HepG2 (cell line): ENCODE measurements at regions not wholly inside any gene's neighbourhood (a gene's known extent, or its start where the extent isn't known, plus 50 kb on each side); places are given as distances from the start of the nearest gene placed in this dataset.

Experiments
- ATAC-seq: fragments of 200-7000 bp; cut with Tn5 transposase; 3 replicates; pipeline ENCODE4 v1.9.1; 2020; ENCODE audit warnings: mild to moderate bottlenecking, moderate library complexity
- BruUV-seq: library from RNA; stranded (reverse); fragments of 400-500 nt; replicated peaks from 2 replicates; lab custom pipeline; 2021; lab: Mats Ljungman, UMichigan
- CTCF ChIA-PET: fragments of 300-600 bp; formaldehyde crosslinking; extraction: SDS; loops from one replicate; lab custom pipeline; 2021; ENCODE audit warnings: low total read pairs, inconsistent platforms, low intra/inter-chr PET ratio; lab: Yijun Ruan, JAX
- POLR2A ChIA-PET: fragments of 350-600 bp; sonication (Branson Sonifier 250); formaldehyde crosslinking; loops from one replicate; lab custom pipeline; 2020; ENCODE audit warnings: antibody characterized with exemption, inconsistent platforms; lab: Yijun Ruan, JAX
- DNase-seq: peaks from one replicate; pipeline ENCODE4 v3.0.0-alpha.2; 2015; ENCODE audit warnings: low spot score
- FAIRE-seq: peaks from 3 replicates; lab custom pipeline; 2011; peaks lifted over from hg19 to GRCh38; lab: Jason Lieb, UNC
- H2AFZ ChIP-seq: one replicate; pipeline ENCODE4 v1.6.1; 2011; ENCODE audit warnings: low read length, inconsistent platforms
- H3K27ac ChIP-seq: fragments of 300-600 bp; 3 replicates; pipeline ENCODE4 v1.8.0; 2011; ENCODE audit warnings: mixed run types, mild to moderate bottlenecking, mixed read lengths, low read length, inconsistent platforms; ENCODE audit not compliant: insufficient read depth; ENCODE audit errors: extremely low read length
- H3K27me3 ChIP-seq, 2 experiments: fragments of 200-600 bp in 1 of 2; 2 replicates in 1 of 2; 3 replicates in 1 of 2; pipeline versions ENCODE4 v1.6.0 to v1.8.0; 2011; ENCODE audit warnings: low read length in 2 of 2, mild to moderate bottlenecking in 2 of 2, moderate library complexity in 2 of 2, inconsistent platforms in 1 of 2; ENCODE audit not compliant: insufficient read depth in 2 of 2, control insufficient read depth in 1 of 2
- H3K36me3 ChIP-seq, 2 experiments: fragments of 200-600 bp in 1 of 2; replicated peaks in 1 of 2; 2 replicates in 1 of 2; 3 replicates in 1 of 2; pipeline versions ENCODE4 v1.5.1 to v1.8.0; 2011; ENCODE audit warnings: low read length in 2 of 2, inconsistent platforms in 1 of 2; ENCODE audit not compliant: insufficient read depth in 2 of 2, control insufficient read depth in 1 of 2
- H3K4me1 ChIP-seq: 2 replicates; pipeline ENCODE4 v1.5.1; 2012; ENCODE audit warnings: low read length, inconsistent platforms; ENCODE audit not compliant: insufficient read depth
- H3K4me2 ChIP-seq: 2 replicates; pipeline ENCODE4 v1.6.0; 2011; ENCODE audit warnings: low read depth, low read length, inconsistent platforms
- H3K4me3 ChIP-seq, 3 experiments: fragments of 200-600 bp in 1 of 3; sonication (generic), shearing (Covaris generic) in 1 of 3; replicated peaks in 1 of 3; 2 replicates each; pipeline ENCODE4 v1.5.1; 2011 to 2016; ENCODE audit warnings: low read length in 3 of 3, inconsistent platforms in 2 of 3, low read depth in 2 of 3, mild to moderate bottlenecking in 2 of 3, control low read depth in 1 of 3, mixed read lengths in 1 of 3; ENCODE audit not compliant: insufficient read depth in 1 of 3
- H3K79me2 ChIP-seq: one replicate; pipeline ENCODE4 v1.6.1; 2011; ENCODE audit warnings: low read length, inconsistent platforms; ENCODE audit not compliant: insufficient read depth
- H3K9ac ChIP-seq: 2 replicates; pipeline ENCODE4 v1.6.0; 2011; ENCODE audit warnings: mild to moderate bottlenecking, low read depth, low read length, inconsistent platforms; ENCODE audit not compliant: insufficient read depth
- H3K9me3 ChIP-seq: 2 replicates; pipeline ENCODE4 v1.5.1; 2012; ENCODE audit warnings: mild to moderate bottlenecking, low read length
- H4K20me1 ChIP-seq: 2 replicates; pipeline ENCODE4 v1.6.0; 2011; ENCODE audit warnings: inconsistent platforms, mild to moderate bottlenecking, low read length, moderate library complexity; ENCODE audit not compliant: insufficient read depth
- EHMT2 ChIP-seq: fragments of 200-600 bp; sonication (generic); IDR thresholded peaks from 2 replicates; pipeline ENCODE4 v1.7.0; 2017; ENCODE audit warnings: antibody characterized with exemption, low read depth, low read length, borderline replicate concordance
- ELF1 ChIP-seq: sonication (generic); formaldehyde crosslinking; IDR thresholded peaks from 2 replicates; pipeline ENCODE4 v1.4.0; 2020; ENCODE audit warnings: missing genetic modification reagents
- GTF2F1 ChIP-seq: fragments of 150-350 bp; IDR thresholded peaks from 2 replicates; pipeline ENCODE4 v1.6.1; 2014; ENCODE audit warnings: low read length
- RARG ChIP-seq: sonication (generic); formaldehyde crosslinking; IDR thresholded peaks from 2 replicates; pipeline ENCODE4 v1.4.0; 2020; ENCODE audit warnings: low read depth, mild to moderate bottlenecking, missing genetic modification reagents
- REST ChIP-seq, 2 experiments: IDR thresholded peaks; 2 replicates each; pipeline ENCODE4 v1.6.1; 2011 to 2012; ENCODE audit warnings: low read length in 2 of 2, borderline replicate concordance in 1 of 2, low read depth in 1 of 2, mild to moderate bottlenecking in 1 of 2, moderate library complexity in 1 of 2
- RNF2 ChIP-seq: fragments of 450-650 bp; conservative IDR thresholded peaks from 2 replicates; pipeline ENCODE4 v1.6.1; 2016; ENCODE audit warnings: low read depth
- ZFP36L1 ChIP-seq: sonication (generic); formaldehyde crosslinking; IDR thresholded peaks from 2 replicates; pipeline ENCODE4 v1.8.0; 2022; ENCODE audit warnings: mild to moderate bottlenecking, missing genetic modification reagents, moderate library complexity
- ZNF329 ChIP-seq: sonication (generic); formaldehyde crosslinking; IDR thresholded peaks from 2 replicates; pipeline ENCODE4 v1.9.0; 2021; ENCODE audit warnings: low read depth, mild to moderate bottlenecking, missing genetic modification reagents
- ZNF460 ChIP-seq: sonication (generic); formaldehyde crosslinking; IDR thresholded peaks from 2 replicates; pipeline ENCODE4 v1.5.1; 2020; ENCODE audit warnings: missing genetic modification reagents, mild to moderate bottlenecking, borderline replicate concordance
- ZNF619 ChIP-seq: sonication (generic); formaldehyde crosslinking; IDR thresholded peaks from 2 replicates; pipeline ENCODE4 v1.4.0; 2020; ENCODE audit warnings: mild to moderate bottlenecking, missing genetic modification reagents
- WGBS: methylation state at CpG from one replicate; pipeline ENCODE4 v1.1.6; 2017; ENCODE audit warnings: low lambda C conversion rate; 5-methylcytosine and 5-hydroxymethylcytosine counted together
- in situ Hi-C: cut with HindIII; loops from 2 replicates; pipeline ENCODE4 v1.10.0; 2017; ENCODE audit warnings: low pct_unique_long_range_greater_than_20kb; ENCODE audit not compliant: extremely low pct_ligation_motif_present
- intact Hi-C: fragments of 100-400 bp; cut with micrococcal nuclease; formaldehyde crosslinking; loops from one replicate; pipeline ENCODE4 v1.10.0; 2022; ENCODE audit not compliant: unreplicated experiment

- ATAC-seq (no peak), FAIRE-seq (no peak), DNase-seq (no peak)
- H3K27ac ChIP-seq: no peak overlapping the region
- no peaks in the 10 kb centered on the region for H4K20me1 ChIP-seq
- H3K79me2 ChIP-seq: no peaks in the 10 kb centered on the region
- intact Hi-C loops (no loop called here), in situ Hi-C loops (no loop called here)
- no TSS peak for BruUV-seq
- ChIA-PET POLR2A (no interaction called here), CTCF (no interaction called here)
- no peak overlapping the region for H3K9ac ChIP-seq
- H3K9me3 ChIP-seq: no peaks in the 10 kb centered on the region
- no peak overlapping the region for H2AFZ ChIP-seq
- no peaks in the 10 kb centered on the region; a peak in 1 of 5 replicates for H3K27me3 ChIP-seq
- H3K36me3 ChIP-seq: no peaks in the 10 kb centered on the region
- no peak overlapping the region for H3K4me2 ChIP-seq
- no peak for TF ChIP-seq ELF1 (CRISPR knock-in tag)
- TF ChIP-seq ZNF329: no peak
- TF ChIP-seq ZNF619 (CRISPR knock-in tag): no peak
- no peak for TF ChIP-seq RNF2
- no peak for TF ChIP-seq GTF2F1
- no peak for TF ChIP-seq ZNF460 (CRISPR knock-in tag)
- TF ChIP-seq ZFP36L1 (CRISPR knock-in tag): no peak
- no peak for TF ChIP-seq EHMT2
- TF ChIP-seq RARG (CRISPR knock-in tag): no peak
- TF ChIP-seq REST (IDR thresholded peaks at IDR 0.05; ENCODE audit: borderline replicate concordance in 1 of 2, low read depth in 1 of 2, low read length in 2 of 2): no peak
- no peaks in the 10 kb centered on the region for H3K4me1 ChIP-seq
- 0% methylated on average over 2 of the region's 2 CpGs for WGBS
- H3K4me3 ChIP-seq: no peak overlapping the region
Observed at GRCh38 chr4:134999169-134999568, 797.6 kb upstream of the PABPC4L start.
